Mucosa of gallbladder (tissue), 1 donor: ENCODE measurements at regions not wholly inside any gene's neighbourhood (a gene's known extent, or its start where the extent isn't known, plus 50 kb on each side); places are given as distances from the start of the nearest gene placed in this dataset.

Experiments
- DNase-seq: peaks from one replicate; pipeline ENCODE4 v3.0.0-alpha.2; 2020; ENCODE audit warnings: low spot score
- donor health status: DM: no; HTN: no; CAD: no.

DNA sequence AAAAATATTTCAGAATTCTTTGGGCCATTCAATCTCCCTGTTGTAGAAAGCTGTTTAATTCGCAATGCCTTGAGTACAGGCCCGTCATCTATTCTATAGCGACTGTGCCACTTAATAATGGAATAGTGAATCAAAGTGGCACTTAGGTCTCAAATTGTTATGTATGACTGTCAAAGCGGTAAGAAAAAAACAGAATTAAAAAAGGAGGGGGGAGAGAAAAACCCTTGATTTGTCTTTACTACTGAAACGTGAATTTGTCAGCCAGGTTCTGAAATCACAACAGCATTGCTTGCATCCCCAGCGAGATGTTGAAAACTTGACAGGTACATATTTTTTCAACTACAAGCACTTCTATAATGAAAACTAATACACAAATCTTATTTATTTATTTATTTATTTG, 320.9 kb downstream of the TFEC start:
- no peak for DNase-seq

DNA sequence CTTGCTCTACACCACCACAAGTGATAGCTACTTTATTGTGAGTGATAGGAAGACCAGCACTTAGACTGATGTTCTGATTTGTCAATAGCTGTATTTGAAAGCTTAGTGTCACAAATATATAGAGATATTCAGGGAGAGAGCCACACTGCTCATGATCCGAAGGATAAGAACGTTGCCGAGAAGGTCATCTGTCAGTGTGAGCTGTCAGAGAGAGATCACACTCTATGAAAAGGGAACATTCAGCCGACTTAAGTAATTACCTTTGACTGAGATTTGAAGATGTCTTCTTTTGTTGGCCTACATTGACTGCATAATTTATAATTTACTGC, 322.6 kb downstream of the TFEC start:
- DNase-seq, result no peak

DNA sequence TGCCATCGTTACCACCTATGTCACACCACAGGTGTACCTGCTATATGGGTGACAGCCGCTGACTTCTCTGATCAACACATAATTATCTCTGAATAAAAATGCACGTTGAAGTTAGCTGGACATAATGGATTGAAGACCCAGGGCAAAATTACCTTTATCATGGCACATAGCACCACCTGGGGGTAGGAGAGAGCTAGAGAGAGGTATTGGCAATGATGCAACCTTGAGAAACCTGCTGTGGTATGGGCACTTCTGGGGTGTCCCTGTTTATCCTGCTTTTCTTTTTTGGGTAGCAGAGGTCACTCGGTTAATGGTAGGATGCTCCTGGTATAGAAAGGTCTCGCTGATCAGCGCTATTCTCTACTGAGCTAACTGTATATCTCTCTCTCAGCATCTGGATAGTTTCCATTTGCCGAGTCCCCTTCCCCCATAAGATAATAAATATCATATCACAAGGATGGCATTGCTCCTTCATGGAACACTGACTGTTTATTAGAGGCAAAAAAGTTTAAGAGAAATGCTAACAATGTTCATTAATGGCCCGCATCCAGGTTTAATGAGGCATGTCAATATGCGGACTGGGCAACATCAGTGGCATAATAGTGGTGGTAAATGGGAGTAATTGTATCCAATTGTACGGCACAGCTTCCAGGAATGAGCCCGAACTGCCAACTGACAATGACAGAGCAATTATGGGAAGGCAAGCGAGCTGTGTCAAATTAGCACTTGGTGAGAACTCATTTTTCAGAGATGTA, 323.1 kb downstream of the TFEC start:
- no peak for DNase-seq

DNA sequence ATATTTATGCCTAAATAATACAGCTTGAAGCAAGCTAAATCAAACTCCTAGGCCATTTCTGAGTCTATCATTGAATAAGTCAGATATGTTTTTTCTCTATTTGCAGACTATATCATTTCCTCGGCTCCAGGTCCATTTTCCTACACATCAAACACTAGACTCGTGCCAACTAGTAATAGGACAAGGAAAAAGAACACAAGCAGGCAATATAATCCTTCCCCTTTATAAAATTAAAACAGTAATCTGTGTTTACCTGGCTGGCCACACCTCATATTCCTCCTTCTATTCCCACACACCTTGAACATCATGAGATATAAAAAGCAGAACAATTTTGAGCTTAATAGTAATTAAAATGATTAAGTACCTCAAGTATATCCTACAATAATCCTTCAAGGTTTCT, 325.7 kb downstream of the TFEC start:
- DNase-seq, result no peak

- DNase-seq, result no peak
These were observed 329.4 kb downstream of the TFEC start for GRCh38 chr7:115701141-115701540.

DNA sequence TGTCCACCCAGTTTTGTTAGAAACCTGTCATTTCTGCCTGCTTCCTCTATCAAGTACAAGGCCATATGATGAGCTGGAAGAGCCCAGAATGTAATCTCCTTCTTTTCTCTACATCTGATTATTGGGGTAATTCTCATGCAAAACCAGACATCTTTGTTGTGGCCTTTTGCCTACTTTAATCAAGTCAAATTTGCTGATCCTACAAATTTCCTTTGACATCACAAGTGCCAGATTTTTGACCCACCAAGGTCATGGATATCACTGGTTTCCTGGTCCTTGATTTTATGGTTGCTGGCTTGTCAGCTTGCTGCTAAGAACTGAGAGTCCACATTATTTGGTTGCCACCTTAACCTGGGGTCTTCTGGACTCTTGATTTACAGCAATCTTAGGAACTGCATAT, 336.1 kb downstream of the TFEC start:
- DNase-seq, result no peak

DNA sequence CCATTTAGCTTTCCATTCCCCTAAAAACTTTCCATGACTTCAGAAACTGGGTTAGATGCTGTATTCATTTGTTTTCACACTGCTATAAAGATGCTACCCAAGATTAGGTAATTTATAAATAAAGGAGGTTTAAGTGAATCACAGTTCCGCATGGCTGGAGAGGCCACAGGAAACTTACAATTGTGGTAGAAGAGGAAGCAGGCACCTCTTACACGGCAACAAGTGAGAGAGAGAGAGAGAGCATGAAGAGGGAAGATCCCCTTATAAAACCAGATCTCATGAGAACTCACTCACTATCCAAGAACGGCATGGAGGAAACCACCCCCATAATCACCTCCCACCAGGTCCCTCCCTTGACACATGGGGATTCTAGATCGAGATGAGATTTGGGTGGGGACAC, 336.8 kb downstream of the TFEC start:
- no peak for DNase-seq

DNA sequence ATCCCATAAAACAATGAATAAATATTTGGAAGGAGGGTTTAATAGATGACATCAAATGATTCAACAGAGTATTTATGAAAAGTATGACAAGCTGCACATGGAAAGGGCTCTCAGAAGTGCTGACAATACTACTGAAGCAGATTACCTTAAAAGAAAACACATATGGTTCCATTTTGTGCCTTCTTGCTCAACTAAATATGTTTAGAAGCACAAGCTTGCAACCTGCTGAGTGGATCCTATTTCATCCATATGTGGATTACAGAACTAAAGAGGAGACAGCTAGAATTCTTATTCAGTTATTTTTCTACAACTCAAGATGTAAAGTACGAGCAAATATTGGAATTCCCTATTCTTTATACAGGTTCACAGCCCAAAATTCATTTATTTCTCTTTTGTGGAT, 340.6 kb downstream of the TFEC start:
- DNase-seq, result no peak

- no peak for DNase-seq
These were observed 347.5 kb downstream of the TFEC start for GRCh38 chr7:115683093-115683492.

GRCh38 chr7:115682507-115682906, 348.1 kb downstream of the TFEC start:
- no peak for DNase-seq

DNA sequence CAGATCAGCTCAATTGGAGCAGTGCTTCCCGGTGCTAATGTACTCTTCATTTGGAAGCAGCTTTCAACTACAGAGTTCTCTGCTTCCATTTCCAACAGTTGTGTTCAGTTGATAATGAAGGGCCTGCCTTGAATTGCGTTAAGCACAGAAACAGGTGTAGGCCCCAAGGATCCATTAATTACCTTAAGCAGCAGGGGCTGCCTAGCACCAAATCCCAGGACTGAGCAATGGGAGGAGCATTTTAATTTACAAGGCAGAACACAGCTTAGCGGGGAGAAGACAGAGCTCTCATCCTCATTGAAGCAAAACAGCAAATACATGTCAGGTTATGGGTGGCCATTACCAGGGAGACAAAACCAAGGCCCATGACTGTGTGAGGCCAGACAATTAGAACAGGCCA, 349.6 kb downstream of the TFEC start:
- DNase-seq, result no peak

DNA sequence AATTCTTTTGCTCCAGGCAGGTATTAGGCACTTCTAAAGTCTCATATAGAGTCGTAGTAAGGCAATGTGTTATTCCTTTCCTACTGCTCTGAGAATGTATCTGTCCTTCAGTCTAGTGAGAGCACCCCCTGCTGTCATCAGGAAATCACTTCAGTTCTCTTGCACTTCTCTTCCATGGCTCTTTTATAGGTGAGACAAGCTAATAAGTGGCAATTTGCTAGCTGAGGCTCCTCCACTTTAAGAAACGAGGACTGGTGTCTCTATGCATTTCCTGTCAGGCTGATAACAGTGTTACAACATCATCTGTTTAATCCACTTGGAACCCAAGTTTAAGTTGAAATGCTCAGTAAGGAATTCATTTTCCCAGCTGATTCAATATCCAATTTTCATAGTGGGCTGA, 350.6 kb downstream of the TFEC start:
- peak; percentile 16 for DNase-seq

DNA sequence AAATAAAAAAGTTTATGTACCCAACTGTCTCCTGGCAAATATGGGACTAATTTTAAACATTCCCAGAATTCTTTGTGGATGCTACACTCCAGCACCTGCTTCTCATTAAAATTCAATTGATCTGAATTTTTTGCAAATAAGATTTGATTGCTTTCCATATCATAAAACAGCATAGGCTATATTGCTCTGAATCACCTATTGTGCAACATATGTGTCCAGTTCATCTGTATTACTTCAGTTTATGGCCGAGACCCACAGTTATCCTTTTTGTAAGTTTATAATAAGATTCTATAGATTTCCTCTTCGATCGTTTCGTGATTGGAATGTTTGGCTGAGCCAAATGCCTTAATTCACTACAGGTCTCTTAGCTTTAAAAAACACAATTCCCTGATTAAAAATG, 351.1 kb downstream of the TFEC start:
- no peak for DNase-seq

DNA sequence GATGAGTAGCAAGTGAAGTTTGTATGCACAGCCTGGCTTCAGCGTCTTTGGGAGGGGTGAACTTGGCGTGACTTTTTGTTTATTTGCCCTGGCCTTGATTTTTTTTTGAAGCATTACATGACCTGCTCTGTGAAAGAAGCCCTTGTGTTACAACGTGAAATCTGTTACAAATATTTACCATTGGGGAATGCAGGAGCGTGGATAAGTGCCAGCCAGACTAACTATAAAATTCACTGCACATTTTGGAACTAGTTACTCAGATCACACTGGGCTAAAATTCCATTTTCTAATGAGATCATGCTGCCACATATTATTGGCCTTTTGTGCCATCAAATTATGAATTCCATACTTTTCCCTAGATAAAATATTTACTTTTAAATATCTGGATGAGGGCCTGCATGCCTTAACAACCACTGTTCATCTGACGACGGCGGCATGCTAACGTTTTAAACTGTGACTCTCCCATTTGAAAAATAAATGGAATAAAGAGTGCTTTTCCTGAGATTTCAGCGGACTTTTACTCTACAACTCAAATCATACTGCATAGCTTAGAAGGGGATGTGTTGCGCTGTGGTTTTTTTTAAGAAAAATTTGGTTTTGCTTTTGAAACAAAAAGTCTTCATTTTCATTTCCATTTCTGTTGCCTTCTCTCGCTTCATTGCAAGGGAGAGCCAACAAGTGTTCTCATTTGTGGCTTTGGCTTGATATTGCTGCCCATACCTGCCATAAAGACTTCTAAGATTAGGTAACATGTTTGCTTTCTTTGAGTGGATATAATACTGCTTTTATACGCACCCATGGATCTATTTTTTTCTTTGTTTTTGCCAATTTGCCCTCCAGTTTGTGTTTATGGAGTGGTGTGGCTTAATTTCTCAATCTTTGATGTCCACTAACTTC, 352.2 kb downstream of the TFEC start:
- no peak for DNase-seq

- no peak for DNase-seq
These were observed 353.9 kb downstream of the TFEC start for GRCh38 chr7:115676707-115677106.

DNA sequence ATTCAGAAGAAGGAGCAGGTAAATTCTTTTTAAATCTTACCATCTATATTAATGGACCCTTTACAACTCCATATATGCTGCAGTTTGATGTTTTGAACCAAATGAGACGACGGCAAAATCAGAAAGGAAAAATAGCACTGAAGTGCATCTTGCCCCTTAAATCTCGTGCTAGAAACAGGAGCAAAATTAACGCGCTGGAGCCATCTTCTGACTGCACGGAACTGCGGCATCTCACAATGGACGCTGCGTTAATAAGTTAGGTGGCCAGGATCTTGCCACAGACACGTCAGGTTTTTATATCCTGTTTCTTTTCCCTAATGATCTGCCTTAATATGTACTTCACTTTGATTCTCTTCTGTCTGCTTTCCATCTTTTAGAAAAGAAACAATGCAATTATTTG, 354.5 kb downstream of the TFEC start:
- peak; percentile 31 for DNase-seq

GRCh38 chr7:115674467-115675024, 356.0 kb downstream of the TFEC start:
- no peak for DNase-seq

DNA sequence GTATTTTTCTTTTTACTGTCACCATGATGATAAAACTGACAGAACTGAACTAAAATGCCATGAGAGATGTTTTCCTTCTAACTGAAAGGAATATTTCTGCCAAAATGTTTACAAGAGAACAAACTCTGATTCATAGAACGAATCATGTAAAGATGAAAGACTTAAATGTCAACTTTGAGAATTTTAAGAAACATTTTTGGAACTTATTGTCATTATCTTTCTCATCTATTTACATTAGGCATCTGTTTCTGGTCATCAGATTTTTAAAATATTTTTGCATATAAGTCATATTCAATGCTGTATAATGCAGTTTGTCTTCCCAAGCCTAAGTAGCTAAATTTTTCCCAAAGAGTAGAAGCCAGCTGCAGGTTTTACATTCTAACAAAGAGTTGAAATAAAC, 358.5 kb downstream of the TFEC start:
- DNase-seq, result no peak

- DNase-seq, result no peak
These were observed 367.9 kb downstream of the TFEC start for GRCh38 chr7:115662676-115663075.

GRCh38 chr7:115662120-115662519, 368.4 kb downstream of the TFEC start:
- DNase-seq, result no peak

- no peak for DNase-seq
These were observed 372.3 kb downstream of the TFEC start for GRCh38 chr7:115658223-115658622.

DNA sequence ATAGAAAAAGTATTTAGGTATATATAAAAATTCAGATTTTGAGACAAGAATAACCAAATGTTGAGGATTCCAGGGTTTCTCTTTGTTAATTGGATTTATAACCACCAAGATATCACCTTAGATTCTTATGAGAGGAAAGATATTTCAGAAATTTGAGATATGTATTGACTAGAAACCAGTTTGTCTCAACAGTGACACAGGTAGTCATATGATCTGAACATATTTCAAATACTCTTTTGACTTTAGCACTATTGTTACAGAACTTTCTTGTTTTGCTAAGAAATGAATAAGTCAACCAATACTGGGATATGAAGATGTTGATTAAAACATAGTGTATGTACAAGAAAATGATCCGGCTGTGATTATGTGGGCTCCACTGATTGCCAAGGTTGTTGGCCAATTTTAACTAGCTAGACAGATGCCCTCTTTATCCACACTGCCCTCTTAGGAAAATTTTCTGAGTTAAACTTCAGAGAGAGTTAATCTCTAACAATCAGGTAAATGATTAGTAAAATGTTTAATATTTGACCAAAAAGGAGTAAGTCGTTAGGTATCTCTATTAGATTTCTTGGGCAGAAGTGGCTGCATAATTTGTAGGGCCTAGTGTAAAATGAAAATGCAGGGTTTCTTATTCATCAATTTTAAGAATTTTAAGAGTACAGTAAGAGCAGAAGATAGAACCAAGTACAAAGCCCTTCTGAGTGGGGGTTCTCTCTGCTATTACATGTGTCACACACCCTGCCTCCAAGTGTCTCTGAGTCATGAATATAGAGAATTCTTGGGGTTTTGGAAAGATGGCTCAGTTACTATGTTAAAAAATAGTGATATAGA, 376.0 kb downstream of the TFEC start:
- no peak for DNase-seq
